Calu3 (cell line): ENCODE measurements at regions not wholly inside any gene's neighbourhood (a gene's known extent, or its start where the extent isn't known, plus 50 kb on each side); places are given as distances from the start of the nearest gene placed in this dataset.

Experiments
- BruUV-seq: library from RNA; stranded (reverse); fragments of 400-500 nt; replicated peaks from 2 replicates; lab custom pipeline; 2021; lab: Mats Ljungman, UMichigan
- CTCF ChIA-PET: fragments of 300-600 bp; sonication (Branson Sonifier 250); formaldehyde crosslinking; loops from one replicate; lab custom pipeline; 2022; ENCODE audit warnings: antibody characterized with exemption; lab: Charles Lee
- DNase-seq: peaks from one replicate; pipeline ENCODE4 v3.0.0; 2022
- H3K27ac Mint-ChIP-seq: one replicate; pipeline ENCODE4 v1.8.0; 2022; ENCODE audit warnings: mixed read lengths; ENCODE audit not compliant: unreplicated experiment
- H3K27me3 Mint-ChIP-seq: one replicate; pipeline ENCODE4 v1.8.0; 2022; ENCODE audit warnings: mixed read lengths; ENCODE audit not compliant: unreplicated experiment
- H3K36me3 Mint-ChIP-seq: one replicate; pipeline ENCODE4 v1.8.0; 2022; ENCODE audit warnings: mild to moderate bottlenecking, moderate library complexity, mixed read lengths; ENCODE audit not compliant: insufficient read depth, unreplicated experiment
- H3K4me1 Mint-ChIP-seq: one replicate; pipeline ENCODE4 v1.8.0; 2022; ENCODE audit warnings: mild to moderate bottlenecking, low read depth, mixed read lengths; ENCODE audit not compliant: unreplicated experiment
- H3K4me3 Mint-ChIP-seq: one replicate; pipeline ENCODE4 v1.8.0; 2022; ENCODE audit warnings: mild to moderate bottlenecking, low read depth, moderate library complexity, mixed read lengths; ENCODE audit not compliant: unreplicated experiment
- H3K9me3 Mint-ChIP-seq: one replicate; pipeline ENCODE4 v1.8.0; 2022; ENCODE audit warnings: low read depth, mixed read lengths; ENCODE audit not compliant: unreplicated experiment
- intact Hi-C: fragments of 100-400 bp; cut with micrococcal nuclease; formaldehyde crosslinking; loops from one replicate; pipeline ENCODE4 v1.10.0; 2022; ENCODE audit not compliant: unreplicated experiment
- TF ChIP-seq, protein P1 (sequence below): fragments of 200-600 bp; IDR thresholded peaks from one replicate; pipeline ENCODE4 v1.8.0; 2022; ENCODE audit warnings: antibody characterized with exemption; ENCODE audit not compliant: unreplicated experiment

DNA sequence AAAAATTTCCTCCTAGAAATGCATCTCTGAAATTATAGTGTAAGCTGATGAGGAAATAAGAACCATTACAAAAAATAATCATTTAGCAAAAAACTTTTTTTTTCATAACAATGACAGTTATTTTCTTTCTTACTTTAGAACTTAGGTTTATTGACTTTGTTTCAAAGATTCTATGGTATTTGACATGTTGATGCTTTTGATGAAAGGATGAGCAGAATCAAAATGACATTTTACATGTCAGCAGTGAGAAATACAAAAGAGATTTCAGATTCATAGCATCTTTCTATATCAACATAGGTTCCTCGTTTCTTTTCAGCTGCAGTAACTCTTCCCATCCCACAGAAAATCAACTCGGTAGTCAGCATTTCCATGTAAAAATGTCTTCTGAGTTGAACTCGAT lies 1226.6 kb upstream of the C9orf72 start:
- H3K36me3 Mint-ChIP-seq: no peaks in the 10 kb centered on the region
- BruUV-seq: no TSS peak
- no peaks in the 10 kb centered on the region for H3K4me1 Mint-ChIP-seq

GRCh38 chr9:28801144-28801799 lies 1228.0 kb upstream of the C9orf72 start:
- Mint-ChIP-seq H3K4me3 (no peak overlapping the region), H3K4me1 (no peaks in the 10 kb centered on the region), H3K27ac (no peak overlapping the region), H3K9me3 (no peaks in the 10 kb centered on the region), H3K27me3 (no peaks in the 10 kb centered on the region), H3K36me3 (no peaks in the 10 kb centered on the region)
- intact Hi-C loops: no loop called here
- BruUV-seq: no TSS peak
- TF ChIP-seq, protein P1, sequence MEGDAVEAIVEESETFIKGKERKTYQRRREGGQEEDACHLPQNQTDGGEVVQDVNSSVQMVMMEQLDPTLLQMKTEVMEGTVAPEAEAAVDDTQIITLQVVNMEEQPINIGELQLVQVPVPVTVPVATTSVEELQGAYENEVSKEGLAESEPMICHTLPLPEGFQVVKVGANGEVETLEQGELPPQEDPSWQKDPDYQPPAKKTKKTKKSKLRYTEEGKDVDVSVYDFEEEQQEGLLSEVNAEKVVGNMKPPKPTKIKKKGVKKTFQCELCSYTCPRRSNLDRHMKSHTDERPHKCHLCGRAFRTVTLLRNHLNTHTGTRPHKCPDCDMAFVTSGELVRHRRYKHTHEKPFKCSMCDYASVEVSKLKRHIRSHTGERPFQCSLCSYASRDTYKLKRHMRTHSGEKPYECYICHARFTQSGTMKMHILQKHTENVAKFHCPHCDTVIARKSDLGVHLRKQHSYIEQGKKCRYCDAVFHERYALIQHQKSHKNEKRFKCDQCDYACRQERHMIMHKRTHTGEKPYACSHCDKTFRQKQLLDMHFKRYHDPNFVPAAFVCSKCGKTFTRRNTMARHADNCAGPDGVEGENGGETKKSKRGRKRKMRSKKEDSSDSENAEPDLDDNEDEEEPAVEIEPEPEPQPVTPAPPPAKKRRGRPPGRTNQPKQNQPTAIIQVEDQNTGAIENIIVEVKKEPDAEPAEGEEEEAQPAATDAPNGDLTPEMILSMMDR: no peak
- CTCF ChIA-PET: no interaction called here
- no peak for DNase-seq

More for the DNA sequence above, 1226.6 kb upstream of the C9orf72 start:
- CTCF ChIA-PET: no interaction called here
- Mint-ChIP-seq H3K27me3 (no peaks in the 10 kb centered on the region), H3K27ac (no peak overlapping the region), H3K9me3 (no peaks in the 10 kb centered on the region), H3K4me3 (no peak overlapping the region)
- TF ChIP-seq, protein P1: no peak
- intact Hi-C loops: no loop called here
- no peak for DNase-seq

- H3K27ac Mint-ChIP-seq: no peak overlapping the region
- CTCF ChIA-PET: no interaction called here
- no peaks in the 10 kb centered on the region for H3K27me3 Mint-ChIP-seq
- H3K4me1 Mint-ChIP-seq: no peaks in the 10 kb centered on the region
- BruUV-seq: no TSS peak
- H3K36me3 Mint-ChIP-seq: no peaks in the 10 kb centered on the region
- no peaks in the 10 kb centered on the region for H3K9me3 Mint-ChIP-seq
- no peak for DNase-seq
- no peak overlapping the region for H3K4me3 Mint-ChIP-seq
- TF ChIP-seq, protein P1: no peak
- intact Hi-C loops: no loop called here
Observed at GRCh38 chr9:28805197-28805596, 1231.9 kb upstream of the C9orf72 start.

GRCh38 chr9:28808042-28808441 lies 1234.8 kb upstream of the C9orf72 start:
- H3K4me3 Mint-ChIP-seq: no peak overlapping the region
- no peaks in the 10 kb centered on the region for H3K27me3 Mint-ChIP-seq
- intact Hi-C loops: no loop called here
- no peaks in the 10 kb centered on the region for H3K36me3 Mint-ChIP-seq
- CTCF ChIA-PET: no interaction called here
- no peak for DNase-seq
- no peaks in the 10 kb centered on the region for H3K9me3 Mint-ChIP-seq
- no peak overlapping the region for H3K27ac Mint-ChIP-seq
- TF ChIP-seq, protein P1: no peak
- peaks cover 13% of the 10 kb centered on the region for H3K4me1 Mint-ChIP-seq
- no TSS peak for BruUV-seq
